SK-N-SH treated with all-trans-retinoic acid at 6 μM for 48 hours (cell line): ENCODE measurements at regions not wholly inside any gene's neighbourhood (a gene's known extent, or its start where the extent isn't known, plus 50 kb on each side); places are given as distances from the start of the nearest gene placed in this dataset.

Experiments used
- ARNTL ChIP-seq: fragments of 450-650 bp; formaldehyde crosslinking; IDR thresholded peaks from 2 replicates; pipeline ENCODE4 v1.5.0; 2020; ENCODE audit warnings: low read depth, mild to moderate bottlenecking, moderate library complexity, borderline replicate concordance
- BACH2 ChIP-seq: fragments of 250-450 bp; sonication (Bioruptor Pico); IDR thresholded peaks from 2 replicates; pipeline ENCODE4 v1.9.0; 2021; ENCODE audit warnings: mild to moderate bottlenecking, borderline replicate concordance
- CSRNP3 ChIP-seq: fragments of 250-450 bp; sonication (Bioruptor Pico); IDR thresholded peaks from 2 replicates; pipeline ENCODE4 v1.5.1; 2021; ENCODE audit warnings: mild to moderate bottlenecking, moderate library complexity
- PATZ1 ChIP-seq: fragments of 250-450 bp; sonication (Bioruptor Pico); IDR thresholded peaks from 2 replicates; pipeline ENCODE4 v1.8.0; 2020; ENCODE audit warnings: mild to moderate bottlenecking, moderate library complexity, borderline replicate concordance
- POU6F1 ChIP-seq: fragments of 250-450 bp; sonication (Bioruptor Pico); IDR thresholded peaks from 2 replicates; pipeline ENCODE4 v1.8.0; 2021; ENCODE audit warnings: low read depth, mild to moderate bottlenecking, moderate library complexity, borderline replicate concordance
- PPARA ChIP-seq: fragments of 250-450 bp; sonication (Bioruptor Pico); IDR thresholded peaks from 2 replicates; pipeline ENCODE4 v1.5.0; 2020; ENCODE audit warnings: mild to moderate bottlenecking, borderline replicate concordance
- TSHZ2 ChIP-seq: fragments of 250-450 bp; sonication (Bioruptor Pico); IDR thresholded peaks from 2 replicates; pipeline ENCODE4 v1.5.0; 2020; ENCODE audit warnings: mild to moderate bottlenecking, moderate library complexity
- ZFP3 ChIP-seq: fragments of 250-450 bp; sonication (Bioruptor Pico); IDR thresholded peaks from 2 replicates; pipeline ENCODE4 v1.5.0; 2020; ENCODE audit warnings: mild to moderate bottlenecking, moderate library complexity
- ZFP30 ChIP-seq: fragments of 450-650 bp; formaldehyde crosslinking; IDR thresholded peaks from 2 replicates; pipeline ENCODE4 v1.5.0; 2022; ENCODE audit warnings: mild to moderate bottlenecking, moderate library complexity
- ZNF565 ChIP-seq: fragments of 450-650 bp; formaldehyde crosslinking; conservative IDR thresholded peaks from 2 replicates; pipeline ENCODE4 v1.5.0; 2020; ENCODE audit warnings: low read depth, mild to moderate bottlenecking, moderate library complexity
- ZNF70 ChIP-seq: fragments of 450-650 bp; formaldehyde crosslinking; IDR thresholded peaks from 2 replicates; pipeline ENCODE4 v1.5.0; 2020; ENCODE audit warnings: mild to moderate bottlenecking, moderate library complexity

GRCh38 chr3:153343988-153344782 lies 182.2 kb downstream of the RAP2B start:
- TF ChIP-seq ZFP3 (CRISPR knock-in tag) (no peak), ZNF565 (no peak), CSRNP3 (CRISPR knock-in tag) (no peak), ARNTL (CRISPR knock-in tag) (no peak), TSHZ2 (CRISPR knock-in tag) (no peak), ZFP30 (no peak), PATZ1 (CRISPR knock-in tag) (no peak), PPARA (no peak), ZNF70 (CRISPR knock-in tag) (no peak), BACH2 (CRISPR knock-in tag) (no peak), POU6F1 (CRISPR knock-in tag) (no peak)
